ENCODE measurements at regions not wholly inside any gene's neighbourhood (a gene's known extent, or its start where the extent isn't known, plus 50 kb on each side); places are given as distances from the start of the nearest gene placed in this dataset.

DNA sequence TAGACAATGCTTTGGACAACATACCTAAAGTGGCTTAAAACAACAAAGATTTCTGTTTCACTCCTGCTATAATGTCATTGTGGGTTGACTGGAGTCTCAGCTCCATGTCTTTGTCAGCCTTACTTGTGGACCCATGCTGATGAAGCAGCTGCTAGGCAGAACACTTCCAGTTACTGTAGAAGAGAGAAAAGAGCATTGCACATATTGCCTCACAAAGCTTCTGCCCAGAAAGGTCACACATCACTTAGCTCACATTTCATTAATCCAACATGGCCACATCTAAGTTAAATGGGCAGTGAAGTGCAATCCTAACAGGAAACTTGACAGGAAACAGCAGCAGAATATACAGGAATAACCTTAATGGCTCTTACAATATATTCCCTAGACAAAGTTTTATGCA, 480.5 kb upstream of the HTR1E start:
- Mint-ChIP-seq H3K4me3 (no peak overlapping the region), H3K36me3 (ENCODE audit: insufficient read depth in 1 of 3, low read depth in 3 of 3) (peaks cover 9 to 19% (median 14%) of the 10 kb centered on the region in 3 experiments)

More for the DNA sequence above, 480.5 kb upstream of the HTR1E start:
- no peak overlapping the region for H2AFZ ChIP-seq (ENCODE audit: low read length)
- H3K79me2 ChIP-seq (ENCODE audit: insufficient read depth, low read length): no peaks in the 10 kb centered on the region
- no peak overlapping the region for H3K23ac ChIP-seq (ENCODE audit: insufficient read length, low read depth, low read length)
- H3K9ac ChIP-seq (ENCODE audit: extremely low read depth, insufficient read length, low read length): no peak overlapping the region
- no peak overlapping the region for H3K56ac ChIP-seq (ENCODE audit: insufficient read length, low read depth, low read length)
- H3K27me3 Mint-ChIP-seq (ENCODE audit: low read depth): no peaks in the 10 kb centered on the region
- H3K27ac ChIP-seq (ENCODE audit: insufficient read length, low read depth, low read length): no peak overlapping the region
- H3K9me3 Mint-ChIP-seq: peaks cover 35 to 47% of the 10 kb centered on the region in 2 experiments
- TF ChIP-seq, protein P1, sequence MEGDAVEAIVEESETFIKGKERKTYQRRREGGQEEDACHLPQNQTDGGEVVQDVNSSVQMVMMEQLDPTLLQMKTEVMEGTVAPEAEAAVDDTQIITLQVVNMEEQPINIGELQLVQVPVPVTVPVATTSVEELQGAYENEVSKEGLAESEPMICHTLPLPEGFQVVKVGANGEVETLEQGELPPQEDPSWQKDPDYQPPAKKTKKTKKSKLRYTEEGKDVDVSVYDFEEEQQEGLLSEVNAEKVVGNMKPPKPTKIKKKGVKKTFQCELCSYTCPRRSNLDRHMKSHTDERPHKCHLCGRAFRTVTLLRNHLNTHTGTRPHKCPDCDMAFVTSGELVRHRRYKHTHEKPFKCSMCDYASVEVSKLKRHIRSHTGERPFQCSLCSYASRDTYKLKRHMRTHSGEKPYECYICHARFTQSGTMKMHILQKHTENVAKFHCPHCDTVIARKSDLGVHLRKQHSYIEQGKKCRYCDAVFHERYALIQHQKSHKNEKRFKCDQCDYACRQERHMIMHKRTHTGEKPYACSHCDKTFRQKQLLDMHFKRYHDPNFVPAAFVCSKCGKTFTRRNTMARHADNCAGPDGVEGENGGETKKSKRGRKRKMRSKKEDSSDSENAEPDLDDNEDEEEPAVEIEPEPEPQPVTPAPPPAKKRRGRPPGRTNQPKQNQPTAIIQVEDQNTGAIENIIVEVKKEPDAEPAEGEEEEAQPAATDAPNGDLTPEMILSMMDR (conservative IDR thresholded peaks at IDR 0.05): no peak
- H4K20me1 ChIP-seq (ENCODE audit: control insufficient read depth, insufficient read depth, insufficient read length): no peaks in the 10 kb centered on the region
- H4K91ac ChIP-seq (ENCODE audit: insufficient read length, low read depth, low read length): no peak overlapping the region
- H3K4me1 ChIP-seq (ENCODE audit: insufficient read depth, low read length): no peaks in the 10 kb centered on the region
- DNase-seq: no peak
- no peak overlapping the region for H4K5ac ChIP-seq (ENCODE audit: insufficient read length, low read depth, low read length)
- no peak overlapping the region for H3K4ac ChIP-seq (ENCODE audit: low read depth, low read length)
- H3K18ac ChIP-seq (ENCODE audit: insufficient read length, low read depth, low read length): no peak overlapping the region
- no peaks in the 10 kb centered on the region for H3K23me2 ChIP-seq (ENCODE audit: insufficient read length, low read depth, low read length, poor library complexity, severe bottlenecking)
- no peak overlapping the region for H4K8ac ChIP-seq (replicated peaks; ENCODE audit: insufficient read length, low read depth, low read length)
- no peak overlapping the region for H2BK5ac ChIP-seq (ENCODE audit: insufficient read length, low read length)
- H3K4me2 ChIP-seq (ENCODE audit: insufficient read depth, insufficient read length, low read length): no peak overlapping the region
- H2BK20ac ChIP-seq (ENCODE audit: low read depth, low read length, poor library complexity, severe bottlenecking): no peak overlapping the region
- peaks cover 7% of the 10 kb centered on the region for H3K9me3 ChIP-seq (ENCODE audit: control insufficient read depth, low read depth, low read length)
- H3K27me3 ChIP-seq (ENCODE audit: insufficient read depth, low read length): no peaks in the 10 kb centered on the region
- H3T11ph ChIP-seq (ENCODE audit: low read length): no peak overlapping the region
- no peak overlapping the region for H2BK12ac ChIP-seq (ENCODE audit: insufficient read length, low read depth, low read length)
- H3K27ac Mint-ChIP-seq: no peak overlapping the region
- no peak overlapping the region for H2AK5ac ChIP-seq (ENCODE audit: insufficient read length, low read length)
- no peak overlapping the region for H3K14ac ChIP-seq (ENCODE audit: insufficient read depth, low read length)
- H2BK120ac ChIP-seq (ENCODE audit: low read depth, low read length, poor library complexity, severe bottlenecking): no peak overlapping the region
- H2BK15ac ChIP-seq (ENCODE audit: low read depth, low read length): no peak overlapping the region
- peaks cover 0 to 8% of the 10 kb centered on the region in 2 experiments; a peak in 2 of 4 replicates for H3K4me1 Mint-ChIP-seq
- H3K79me1 ChIP-seq (ENCODE audit: insufficient read depth, low read depth, low read length, poor library complexity, severe bottlenecking): no peaks in the 10 kb centered on the region
